Endothelial cell of umbilical vein (primary cell): ENCODE measurements at regions not wholly inside any gene's neighbourhood (a gene's known extent, or its start where the extent isn't known, plus 50 kb on each side); places are given as distances from the start of the nearest gene placed in this dataset.

ENCODE experiments used
- BruUV-seq: library from RNA; stranded (reverse); fragments of 400-500 nt; replicated peaks from 2 replicates; lab custom pipeline; 2021; lab: Mats Ljungman, UMichigan
- CTCF ChIA-PET: fragments of 300-600, 350-600 bp; sonication (Branson Sonifier 250); formaldehyde crosslinking; loops from one replicate; lab custom pipeline; 2021; ENCODE audit warnings: antibody characterized with exemption, inconsistent platforms; lab: Charles Lee
- POLR2A ChIA-PET: fragments of 300-600, 350-600 bp; sonication (Branson Sonifier 250); formaldehyde crosslinking; loops from one replicate; lab custom pipeline; 2021; ENCODE audit warnings: antibody characterized with exemption, inconsistent platforms; lab: Charles Lee
- DNase-seq: peaks from one replicate; pipeline ENCODE4 v3.0.0-alpha.2; 2011; ENCODE audit warnings: low read depth, low spot score
- FAIRE-seq: peaks from 2 replicates; lab custom pipeline; 2011; peaks lifted over from hg19 to GRCh38; lab: Jason Lieb, UNC
- H2AFZ ChIP-seq: 2 replicates; pipeline ENCODE4 v1.6.0; 2012; ENCODE audit warnings: low read depth, low read length, control low read depth, inconsistent platforms
- H3K27ac ChIP-seq: 2 replicates; pipeline ENCODE4 v1.5.1; 2011; ENCODE audit warnings: low read depth, mild to moderate bottlenecking, control low read depth, low read length, moderate library complexity; ENCODE audit not compliant: insufficient read depth
- H3K27me3 ChIP-seq, 2 experiments: 2 replicates each; pipeline versions ENCODE4 v1.6.0 to v1.6.1; 2011; ENCODE audit warnings: low read length in 2 of 2, mixed read lengths in 1 of 2; ENCODE audit not compliant: control insufficient read depth in 2 of 2, insufficient read depth in 2 of 2
- H3K36me3 ChIP-seq, 2 experiments: 2 replicates in 1 of 2; 3 replicates in 1 of 2; pipeline ENCODE4 v1.5.1; 2011; ENCODE audit warnings: low read length in 2 of 2, mild to moderate bottlenecking in 1 of 2, moderate library complexity in 1 of 2; ENCODE audit not compliant: control insufficient read depth in 2 of 2, insufficient read depth in 2 of 2; ENCODE audit errors: extremely low read depth in 1 of 2
- H3K4me1 ChIP-seq: 3 replicates; pipeline ENCODE4 v1.5.1; 2011; ENCODE audit warnings: mild to moderate bottlenecking, low read length; ENCODE audit not compliant: control insufficient read depth, insufficient read depth; ENCODE audit errors: extremely low read depth
- H3K4me2 ChIP-seq: 2 replicates; pipeline ENCODE4 v1.6.1; 2011; ENCODE audit warnings: low read length, control low read depth, mixed read lengths; ENCODE audit not compliant: insufficient read depth
- H3K4me3 ChIP-seq, 3 experiments: fragments of 200-600 bp in 1 of 3; sonication (generic), shearing (Covaris generic) in 1 of 3; replicated peaks in 1 of 3; 2 replicates each; pipeline ENCODE4 v1.5.1; 2011 to 2016; ENCODE audit warnings: control low read depth in 3 of 3, low read length in 3 of 3, mild to moderate bottlenecking in 2 of 3, inconsistent platforms in 1 of 3, low read depth in 1 of 3, moderate library complexity in 1 of 3; ENCODE audit not compliant: insufficient read depth in 1 of 3
- H3K79me2 ChIP-seq: 2 replicates; pipeline ENCODE4 v1.6.0; 2012; ENCODE audit warnings: low read length, inconsistent platforms; ENCODE audit not compliant: control insufficient read depth, insufficient read depth
- H3K9ac ChIP-seq: replicated peaks from 2 replicates; pipeline ENCODE3; 2011; ENCODE audit warnings: low read length, control low read depth; ENCODE audit not compliant: insufficient read depth; ENCODE audit errors: extremely low read depth
- H3K9me1 ChIP-seq: replicated peaks from 3 replicates; pipeline ENCODE4 v1.6.0; 2011; ENCODE audit warnings: mild to moderate bottlenecking, low read length; ENCODE audit not compliant: control insufficient read depth, insufficient read depth; ENCODE audit errors: extremely low read depth
- H3K9me3 ChIP-seq: replicated peaks from 2 replicates; pipeline ENCODE4 v1.5.1; 2012; ENCODE audit warnings: low read length, inconsistent platforms; ENCODE audit not compliant: control insufficient read depth, insufficient read depth
- H4K20me1 ChIP-seq: replicated peaks from 2 replicates; pipeline ENCODE3; 2011; ENCODE audit warnings: mild to moderate bottlenecking, low read length; ENCODE audit not compliant: control insufficient read depth, insufficient read depth; ENCODE audit errors: extremely low read depth
- EZH2 ChIP-seq: IDR thresholded peaks from 2 replicates; pipeline ENCODE4 v1.6.1; 2012; ENCODE audit warnings: borderline replicate concordance, low read depth, mild to moderate bottlenecking, moderate library complexity, low read length, inconsistent platforms; ENCODE audit not compliant: severe bottlenecking
- FOS ChIP-seq: IDR thresholded peaks from 2 replicates; pipeline ENCODE4 v1.6.1; 2011; ENCODE audit warnings: mild to moderate bottlenecking, low read length, moderate library complexity, borderline replicate concordance; ENCODE audit not compliant: insufficient read depth
- GATA2 ChIP-seq: IDR thresholded peaks from 2 replicates; pipeline ENCODE4 v1.7.0; 2011; ENCODE audit warnings: low read depth, mild to moderate bottlenecking, moderate library complexity, mixed read lengths, low read length; ENCODE audit not compliant: insufficient read length, insufficient read depth
- JUN ChIP-seq: IDR thresholded peaks from 2 replicates; pipeline ENCODE4 v1.6.1; 2011; ENCODE audit warnings: borderline replicate concordance, low read depth; ENCODE audit not compliant: insufficient read length, insufficient read depth
- MYC ChIP-seq: IDR thresholded peaks from one replicate; pipeline ENCODE4 v1.6.1; 2011; ENCODE audit warnings: mild to moderate bottlenecking, low read depth, low read length
- POLR2A ChIP-seq: IDR thresholded peaks from 2 replicates; pipeline ENCODE4 v1.6.1; 2012; ENCODE audit warnings: low read depth, mild to moderate bottlenecking, control low read depth, low read length
- POLR2AphosphoS5 ChIP-seq: IDR thresholded peaks from 2 replicates; pipeline ENCODE4 v1.6.1; 2012; ENCODE audit warnings: low read depth, mild to moderate bottlenecking, control low read depth, low read length, moderate library complexity; ENCODE audit not compliant: insufficient read depth
- dilution Hi-C: fragments of 300-500 bp; cut with MboI; formaldehyde crosslinking; loops from one replicate; pipeline ENCODE4 v1.15.0; 2019; ENCODE audit warnings: low sequenced_read_pairs; ENCODE audit not compliant: extremely low pct_ligation_motif_present
- intact Hi-C: fragments of 100-400 bp; cut with micrococcal nuclease; formaldehyde crosslinking; loops from one replicate; pipeline ENCODE4 v1.10.0; 2022
- TF ChIP-seq, protein P1 (sequence below), 2 donors: IDR thresholded peaks; 1 replicate in 1 of 2; 2 replicates in 1 of 2; pipeline ENCODE4 v1.5.1; 2011; ENCODE audit warnings: low read length in 2 of 2, mild to moderate bottlenecking in 2 of 2, moderate library complexity in 2 of 2, control low read depth in 1 of 2, inconsistent platforms in 1 of 2, low read depth in 1 of 2; ENCODE audit not compliant: insufficient read depth in 1 of 2; ENCODE audit errors: extremely low read depth in 1 of 2
- TF ChIP-seq, protein P2 (sequence below): IDR thresholded peaks from 2 replicates; pipeline ENCODE4 v1.6.1; 2011; ENCODE audit not compliant: insufficient read depth, insufficient read length

DNA sequence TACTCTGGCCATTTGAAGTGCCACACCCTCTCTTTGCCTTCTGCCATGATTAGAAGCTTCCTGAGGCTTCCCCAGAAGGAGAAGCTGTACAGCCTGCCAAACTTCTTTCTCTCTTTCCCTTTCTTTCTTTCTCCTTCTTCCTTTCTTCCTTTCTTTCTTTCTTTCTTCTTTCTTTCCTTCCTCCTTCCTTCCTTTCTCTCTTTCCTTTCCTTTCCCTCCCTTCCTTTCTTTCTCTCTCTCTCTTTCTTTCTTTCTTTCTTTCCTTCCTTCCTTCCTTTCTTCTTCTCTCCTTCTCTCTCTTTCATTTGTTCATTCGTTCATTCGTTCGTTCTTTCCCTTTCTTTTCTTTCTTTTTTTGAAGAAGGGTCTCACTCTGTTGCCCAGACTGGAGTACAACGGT, 931.0 kb downstream of the TTLL7 start:
- CTCF ChIA-PET, result no interaction called here
- Histone ChIP-seq H3K79me2 (no peaks in the 10 kb centered on the region), H4K20me1 (no peaks in the 10 kb centered on the region), H3K9ac (no peak overlapping the region), H3K36me3 (no peaks in the 10 kb centered on the region), H3K4me3 (no peak overlapping the region), H3K4me1 (peaks cover 4% of the 10 kb centered on the region), H3K4me2 (no peak overlapping the region), H3K9me3 (no peaks in the 10 kb centered on the region), H3K9me1 (no peaks in the 10 kb centered on the region), H2AFZ (no peak overlapping the region), H3K27ac (no peak overlapping the region), H3K27me3 (no peaks in the 10 kb centered on the region)
- DNase-seq (no peak), FAIRE-seq (no peak)
- dilution Hi-C loops (no loop called here), intact Hi-C loops (no loop called here)
- POLR2A ChIA-PET, result no interaction called here
- no TSS peak for BruUV-seq
- TF ChIP-seq JUN (no peak), FOS (no peak), EZH2 (no peak), GATA2 (no peak), POLR2AphosphoS5 (no peak), MYC (no peak), POLR2A (no peak)
- TF ChIP-seq, protein P1, sequence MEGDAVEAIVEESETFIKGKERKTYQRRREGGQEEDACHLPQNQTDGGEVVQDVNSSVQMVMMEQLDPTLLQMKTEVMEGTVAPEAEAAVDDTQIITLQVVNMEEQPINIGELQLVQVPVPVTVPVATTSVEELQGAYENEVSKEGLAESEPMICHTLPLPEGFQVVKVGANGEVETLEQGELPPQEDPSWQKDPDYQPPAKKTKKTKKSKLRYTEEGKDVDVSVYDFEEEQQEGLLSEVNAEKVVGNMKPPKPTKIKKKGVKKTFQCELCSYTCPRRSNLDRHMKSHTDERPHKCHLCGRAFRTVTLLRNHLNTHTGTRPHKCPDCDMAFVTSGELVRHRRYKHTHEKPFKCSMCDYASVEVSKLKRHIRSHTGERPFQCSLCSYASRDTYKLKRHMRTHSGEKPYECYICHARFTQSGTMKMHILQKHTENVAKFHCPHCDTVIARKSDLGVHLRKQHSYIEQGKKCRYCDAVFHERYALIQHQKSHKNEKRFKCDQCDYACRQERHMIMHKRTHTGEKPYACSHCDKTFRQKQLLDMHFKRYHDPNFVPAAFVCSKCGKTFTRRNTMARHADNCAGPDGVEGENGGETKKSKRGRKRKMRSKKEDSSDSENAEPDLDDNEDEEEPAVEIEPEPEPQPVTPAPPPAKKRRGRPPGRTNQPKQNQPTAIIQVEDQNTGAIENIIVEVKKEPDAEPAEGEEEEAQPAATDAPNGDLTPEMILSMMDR (IDR thresholded peaks at IDR 0.05; ENCODE audit: extremely low read depth in 1 of 2, insufficient read depth in 1 of 2, low read depth in 1 of 2, low read length in 2 of 2), result no peak
- TF ChIP-seq, protein P2, sequence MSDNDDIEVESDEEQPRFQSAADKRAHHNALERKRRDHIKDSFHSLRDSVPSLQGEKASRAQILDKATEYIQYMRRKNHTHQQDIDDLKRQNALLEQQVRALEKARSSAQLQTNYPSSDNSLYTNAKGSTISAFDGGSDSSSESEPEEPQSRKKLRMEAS, result no peak
